ENCODE measurements at regions not wholly inside any gene's neighbourhood (a gene's known extent, or its start where the extent isn't known, plus 50 kb on each side); places are given as distances from the start of the nearest gene placed in this dataset.

GRCh38 chr1:98222706-98223105 lies 301.9 kb upstream of the DPYD start:
- Histone ChIP-seq H3K79me2 (ENCODE audit: control insufficient read depth, insufficient read depth, low read length, unreplicated experiment) (no peaks in the 10 kb centered on the region), H3K4me3 (ENCODE audit: low read depth, low read length) (no peak overlapping the region), H2AFZ (ENCODE audit: low read length, unreplicated experiment) (no peak overlapping the region), H3K36me3 (ENCODE audit: insufficient read depth, low read length) (no peaks in the 10 kb centered on the region), H3K27ac (ENCODE audit: low read depth, low read length) (no peak overlapping the region), H3K4me1 (ENCODE audit: control insufficient read depth, insufficient read depth, low read length, unreplicated experiment) (peaks cover 9% of the 10 kb centered on the region), H3K27me3 (ENCODE audit: insufficient read depth, low read length) (no peaks in the 10 kb centered on the region)

- Histone ChIP-seq H3K4me1 (ENCODE audit: control insufficient read depth, insufficient read depth, low read length, unreplicated experiment) (peaks cover 9% of the 10 kb centered on the region), H3K27ac (ENCODE audit: low read depth, low read length) (no peak overlapping the region), H2AFZ (ENCODE audit: low read length, unreplicated experiment) (no peak overlapping the region), H3K4me3 (ENCODE audit: low read depth, low read length) (no peak overlapping the region), H3K79me2 (ENCODE audit: control insufficient read depth, insufficient read depth, low read length, unreplicated experiment) (no peaks in the 10 kb centered on the region), H3K36me3 (ENCODE audit: insufficient read depth, low read length) (no peaks in the 10 kb centered on the region), H3K27me3 (ENCODE audit: insufficient read depth, low read length) (no peaks in the 10 kb centered on the region)
Measured at GRCh38 chr1:98221923-98222322, 301.1 kb upstream of the DPYD start.

- Histone ChIP-seq H3K27me3 (ENCODE audit: insufficient read depth, low read length) (no peaks in the 10 kb centered on the region), H3K79me2 (ENCODE audit: control insufficient read depth, insufficient read depth, low read length, unreplicated experiment) (no peaks in the 10 kb centered on the region), H3K4me3 (ENCODE audit: low read depth, low read length) (no peak overlapping the region), H3K4me1 (ENCODE audit: control insufficient read depth, insufficient read depth, low read length, unreplicated experiment) (peaks cover 9% of the 10 kb centered on the region), H3K27ac (ENCODE audit: low read depth, low read length) (no peak overlapping the region), H3K36me3 (ENCODE audit: insufficient read depth, low read length) (no peaks in the 10 kb centered on the region), H2AFZ (ENCODE audit: low read length, unreplicated experiment) (no peak overlapping the region)
Measured at GRCh38 chr1:98217601-98218000, 296.8 kb upstream of the DPYD start.

GRCh38 chr1:98216304-98216703 lies 295.5 kb upstream of the DPYD start:
- Histone ChIP-seq H3K27me3 (ENCODE audit: insufficient read depth, low read length) (no peaks in the 10 kb centered on the region), H3K36me3 (ENCODE audit: insufficient read depth, low read length) (no peaks in the 10 kb centered on the region), H3K4me3 (ENCODE audit: low read depth, low read length) (no peak overlapping the region), H3K27ac (ENCODE audit: low read depth, low read length) (no peak overlapping the region), H2AFZ (ENCODE audit: low read length, unreplicated experiment) (no peak overlapping the region), H3K79me2 (ENCODE audit: control insufficient read depth, insufficient read depth, low read length, unreplicated experiment) (no peaks in the 10 kb centered on the region), H3K4me1 (ENCODE audit: control insufficient read depth, insufficient read depth, low read length, unreplicated experiment) (peaks cover 9% of the 10 kb centered on the region)

GRCh38 chr1:98211271-98211845 lies 290.5 kb upstream of the DPYD start:
- no peak overlapping the region for H3K4me3 ChIP-seq (ENCODE audit: low read depth, low read length)
- H3K27me3 ChIP-seq (ENCODE audit: insufficient read depth, low read length) = no peaks in the 10 kb centered on the region
- peaks cover 20% of the 10 kb centered on the region for H3K4me1 ChIP-seq (ENCODE audit: control insufficient read depth, insufficient read depth, low read length, unreplicated experiment)
- no peak overlapping the region; the same call in 1 of the 2 replicates for H3K27ac ChIP-seq (ENCODE audit: low read depth, low read length)
- no peak overlapping the region for H2AFZ ChIP-seq (ENCODE audit: low read length, unreplicated experiment)
- H3K79me2 ChIP-seq (ENCODE audit: control insufficient read depth, insufficient read depth, low read length, unreplicated experiment) = no peaks in the 10 kb centered on the region
- H3K36me3 ChIP-seq (ENCODE audit: insufficient read depth, low read length) = no peaks in the 10 kb centered on the region

GRCh38 chr1:98210563-98210962 lies 289.7 kb upstream of the DPYD start:
- H3K27ac ChIP-seq (ENCODE audit: low read depth, low read length) = peak overlapping the region; percentile 73

GRCh38 chr1:98210064-98210463 lies 289.2 kb upstream of the DPYD start:
- no peaks in the 10 kb centered on the region for H3K79me2 ChIP-seq (ENCODE audit: control insufficient read depth, insufficient read depth, low read length, unreplicated experiment)
- H3K36me3 ChIP-seq (ENCODE audit: insufficient read depth, low read length) = no peaks in the 10 kb centered on the region
- H2AFZ ChIP-seq (ENCODE audit: low read length, unreplicated experiment) = peak overlapping the region; percentile 77
- H3K4me1 ChIP-seq (ENCODE audit: control insufficient read depth, insufficient read depth, low read length, unreplicated experiment) = peaks cover 20% of the 10 kb centered on the region
- H3K27ac ChIP-seq (ENCODE audit: low read depth, low read length) = peak overlapping the region; percentile 73
- H3K4me3 ChIP-seq (ENCODE audit: low read depth, low read length) = peak overlapping the region; percentile 67
- H3K27me3 ChIP-seq (ENCODE audit: insufficient read depth, low read length) = no peaks in the 10 kb centered on the region

More at GRCh38 chr1:98210563-98210962, 289.7 kb upstream of the DPYD start:
- Histone ChIP-seq H3K36me3 (ENCODE audit: insufficient read depth, low read length) (no peaks in the 10 kb centered on the region), H3K4me3 (ENCODE audit: low read depth, low read length) (peak overlapping the region; percentile 67), H3K4me1 (ENCODE audit: control insufficient read depth, insufficient read depth, low read length, unreplicated experiment) (peaks cover 20% of the 10 kb centered on the region), H3K79me2 (ENCODE audit: control insufficient read depth, insufficient read depth, low read length, unreplicated experiment) (no peaks in the 10 kb centered on the region), H3K27me3 (ENCODE audit: insufficient read depth, low read length) (no peaks in the 10 kb centered on the region), H2AFZ (ENCODE audit: low read length, unreplicated experiment) (peak overlapping the region; percentile 77)

- Histone ChIP-seq H2AFZ (ENCODE audit: low read length, unreplicated experiment) (no peak overlapping the region), H3K27me3 (ENCODE audit: insufficient read depth, low read length) (no peaks in the 10 kb centered on the region), H3K4me3 (ENCODE audit: low read depth, low read length) (no peak overlapping the region), H3K27ac (ENCODE audit: low read depth, low read length) (no peak overlapping the region), H3K36me3 (ENCODE audit: insufficient read depth, low read length) (no peaks in the 10 kb centered on the region), H3K79me2 (ENCODE audit: control insufficient read depth, insufficient read depth, low read length, unreplicated experiment) (no peaks in the 10 kb centered on the region), H3K4me1 (ENCODE audit: control insufficient read depth, insufficient read depth, low read length, unreplicated experiment) (peaks cover 21% of the 10 kb centered on the region)
Measured at GRCh38 chr1:98205291-98206017, 284.6 kb upstream of the DPYD start.

GRCh38 chr1:98203466-98203865 lies 282.6 kb upstream of the DPYD start:
- Histone ChIP-seq H3K27ac (ENCODE audit: low read depth, low read length) (no peak overlapping the region), H3K27me3 (ENCODE audit: insufficient read depth, low read length) (no peaks in the 10 kb centered on the region), H2AFZ (ENCODE audit: low read length, unreplicated experiment) (no peak overlapping the region), H3K4me1 (ENCODE audit: control insufficient read depth, insufficient read depth, low read length, unreplicated experiment) (peaks cover 6% of the 10 kb centered on the region), H3K36me3 (ENCODE audit: insufficient read depth, low read length) (no peaks in the 10 kb centered on the region), H3K79me2 (ENCODE audit: control insufficient read depth, insufficient read depth, low read length, unreplicated experiment) (no peaks in the 10 kb centered on the region), H3K4me3 (ENCODE audit: low read depth, low read length) (no peak overlapping the region)

- Histone ChIP-seq H2AFZ (ENCODE audit: low read length, unreplicated experiment) (peak overlapping the region; percentile 30), H3K79me2 (ENCODE audit: control insufficient read depth, insufficient read depth, low read length, unreplicated experiment) (no peaks in the 10 kb centered on the region), H3K36me3 (ENCODE audit: insufficient read depth, low read length) (no peaks in the 10 kb centered on the region), H3K27ac (ENCODE audit: low read depth, low read length) (no peak overlapping the region), H3K4me3 (ENCODE audit: low read depth, low read length) (no peak overlapping the region), H3K4me1 (ENCODE audit: control insufficient read depth, insufficient read depth, low read length, unreplicated experiment) (peaks cover 6% of the 10 kb centered on the region), H3K27me3 (ENCODE audit: insufficient read depth, low read length) (no peaks in the 10 kb centered on the region)
Measured at GRCh38 chr1:98201666-98202081, 280.8 kb upstream of the DPYD start.

- Histone ChIP-seq H3K4me1 (ENCODE audit: control insufficient read depth, insufficient read depth, low read length, unreplicated experiment) (no peaks in the 10 kb centered on the region), H2AFZ (ENCODE audit: low read length, unreplicated experiment) (no peak overlapping the region), H3K27me3 (ENCODE audit: insufficient read depth, low read length) (no peaks in the 10 kb centered on the region), H3K4me3 (ENCODE audit: low read depth, low read length) (no peak overlapping the region), H3K36me3 (ENCODE audit: insufficient read depth, low read length) (no peaks in the 10 kb centered on the region), H3K79me2 (ENCODE audit: control insufficient read depth, insufficient read depth, low read length, unreplicated experiment) (no peaks in the 10 kb centered on the region), H3K27ac (ENCODE audit: low read depth, low read length) (no peak overlapping the region)
Measured at GRCh38 chr1:98197356-98197755, 276.5 kb upstream of the DPYD start.

All from ACC112 (cell line).